HG03097 (cell line): ENCODE measurements at regions not wholly inside any gene's neighbourhood (a gene's known extent, or its start where the extent isn't known, plus 50 kb on each side); places are given as distances from the start of the nearest gene placed in this dataset.

Source experiments
- ATAC-seq: cut with Tn5 transposase; IDR thresholded peaks from one replicate; pipeline ENCODE4 v1.9.1; 2021; ENCODE audit not compliant: unreplicated experiment, low FRiP score

- no peak for ATAC-seq
Observed at GRCh38 chr4:151953795-151954372, 193.1 kb upstream of the GATB start.

- ATAC-seq = no peak
Observed at GRCh38 chr4:151953312-151953711, 192.5 kb upstream of the GATB start.

- no peak for ATAC-seq
Observed at GRCh38 chr4:151952711-151953254, 192.0 kb upstream of the GATB start.

GRCh38 chr4:151952137-151952536, 191.3 kb upstream of the GATB start:
- ATAC-seq = no peak

- no peak for ATAC-seq
Observed at GRCh38 chr4:151951671-151952050, 190.9 kb upstream of the GATB start.

GRCh38 chr4:151950993-151951670, 190.3 kb upstream of the GATB start:
- ATAC-seq = no peak

GRCh38 chr4:151948351-151949016, 187.7 kb upstream of the GATB start:
- ATAC-seq = no peak

GRCh38 chr4:151946718-151947117, 185.9 kb upstream of the GATB start:
- no peak for ATAC-seq

GRCh38 chr4:151942971-151943370, 182.2 kb upstream of the GATB start:
- no peak for ATAC-seq

GRCh38 chr4:151940926-151941617, 180.3 kb upstream of the GATB start:
- ATAC-seq = no peak

GRCh38 chr4:151940291-151940690, 179.5 kb upstream of the GATB start:
- no peak for ATAC-seq

- no peak for ATAC-seq
Observed at GRCh38 chr4:151939670-151940069, 178.9 kb upstream of the GATB start.

- no peak for ATAC-seq
Observed at GRCh38 chr4:151935411-151935810, 174.6 kb upstream of the GATB start.

GRCh38 chr4:151934766-151935165, 174.0 kb upstream of the GATB start:
- no peak for ATAC-seq

GRCh38 chr4:151933122-151933827, 172.5 kb upstream of the GATB start:
- no peak for ATAC-seq

- ATAC-seq = no peak
Observed at GRCh38 chr4:151931563-151931962, 170.8 kb upstream of the GATB start.

GRCh38 chr4:151930372-151930771, 169.6 kb upstream of the GATB start:
- no peak for ATAC-seq

- no peak for ATAC-seq
Observed at GRCh38 chr4:151928112-151928511, 167.3 kb upstream of the GATB start.

- ATAC-seq = no peak
Observed at GRCh38 chr4:151922811-151923210, 162.0 kb upstream of the GATB start.

- no peak for ATAC-seq
Observed at GRCh38 chr4:151922306-151922705, 161.5 kb upstream of the GATB start.

GRCh38 chr4:151921811-151922210, 161.0 kb upstream of the GATB start:
- no peak for ATAC-seq
